ENCODE measurements at regions not wholly inside any gene's neighbourhood (a gene's known extent, or its start where the extent isn't known, plus 50 kb on each side); places are given as distances from the start of the nearest gene placed in this dataset.

DNA sequence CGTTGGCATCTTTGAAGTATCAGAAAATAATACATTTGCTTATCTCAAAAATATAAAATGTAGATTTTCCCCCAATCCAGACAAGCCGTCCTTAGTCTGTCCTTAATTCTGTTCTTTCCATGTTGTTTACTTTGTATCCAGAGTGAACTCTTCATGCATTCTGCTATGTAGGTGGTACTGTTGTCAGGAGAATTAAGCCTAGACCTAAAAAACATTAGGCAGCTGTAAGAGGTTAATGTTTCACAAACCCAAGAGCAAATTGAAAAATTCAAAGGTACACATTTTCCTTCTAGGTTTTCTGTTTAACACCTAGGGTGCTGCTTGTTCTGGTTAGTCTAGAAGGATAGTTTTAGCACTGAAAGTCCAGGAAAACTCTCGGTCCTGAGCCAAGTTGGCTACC is 426.4 kb downstream of the QKI start:
- Histone ChIP-seq H2AFZ (ENCODE audit: low read depth) (no peak overlapping the region), H4K20me1 (ENCODE audit: insufficient read depth) (no peaks in the 10 kb centered on the region), H3K79me2 (ENCODE audit: insufficient read depth, low read depth) (no peaks in the 10 kb centered on the region), H3K27ac (no peak overlapping the region), H3K9ac (no peak overlapping the region), H3K4me2 (no peak overlapping the region), H3K4me1 (ENCODE audit: low read depth, poor library complexity, severe bottlenecking) (no peaks in the 10 kb centered on the region), H3K36me3 (ENCODE audit: insufficient read depth) (no peaks in the 10 kb centered on the region), H3K4me3 (IDR thresholded peaks at IDR 0.05; ENCODE audit: insufficient read depth, low read depth, low read length) (no peak overlapping the region), H3K27me3 (ENCODE audit: insufficient read depth, low read depth) (no peaks in the 10 kb centered on the region)
- TF ChIP-seq, protein P1, sequence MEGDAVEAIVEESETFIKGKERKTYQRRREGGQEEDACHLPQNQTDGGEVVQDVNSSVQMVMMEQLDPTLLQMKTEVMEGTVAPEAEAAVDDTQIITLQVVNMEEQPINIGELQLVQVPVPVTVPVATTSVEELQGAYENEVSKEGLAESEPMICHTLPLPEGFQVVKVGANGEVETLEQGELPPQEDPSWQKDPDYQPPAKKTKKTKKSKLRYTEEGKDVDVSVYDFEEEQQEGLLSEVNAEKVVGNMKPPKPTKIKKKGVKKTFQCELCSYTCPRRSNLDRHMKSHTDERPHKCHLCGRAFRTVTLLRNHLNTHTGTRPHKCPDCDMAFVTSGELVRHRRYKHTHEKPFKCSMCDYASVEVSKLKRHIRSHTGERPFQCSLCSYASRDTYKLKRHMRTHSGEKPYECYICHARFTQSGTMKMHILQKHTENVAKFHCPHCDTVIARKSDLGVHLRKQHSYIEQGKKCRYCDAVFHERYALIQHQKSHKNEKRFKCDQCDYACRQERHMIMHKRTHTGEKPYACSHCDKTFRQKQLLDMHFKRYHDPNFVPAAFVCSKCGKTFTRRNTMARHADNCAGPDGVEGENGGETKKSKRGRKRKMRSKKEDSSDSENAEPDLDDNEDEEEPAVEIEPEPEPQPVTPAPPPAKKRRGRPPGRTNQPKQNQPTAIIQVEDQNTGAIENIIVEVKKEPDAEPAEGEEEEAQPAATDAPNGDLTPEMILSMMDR (conservative IDR thresholded peaks at IDR 0.05; ENCODE audit: low read depth, low read length): no peak

DNA sequence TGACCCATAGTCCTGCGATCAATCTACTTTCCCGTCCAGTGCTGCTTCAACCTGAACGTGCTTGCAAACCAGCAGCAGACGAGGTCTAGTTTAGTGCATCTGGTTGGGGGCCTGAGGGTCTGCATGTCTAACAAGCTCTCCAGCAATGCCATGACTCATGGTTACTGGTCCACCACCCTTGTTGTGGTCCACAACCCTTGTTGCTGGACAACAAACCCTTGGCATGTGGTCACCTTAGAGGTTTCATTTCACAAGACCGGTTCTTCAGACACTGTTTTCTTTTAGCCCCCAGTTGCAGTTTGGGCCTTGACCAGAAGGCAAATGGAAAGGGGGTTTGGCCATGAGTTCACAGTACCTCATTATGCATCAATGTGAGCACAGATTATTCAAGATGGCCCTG is 424.8 kb downstream of the QKI start:
- no peaks in the 10 kb centered on the region for H3K79me2 ChIP-seq (ENCODE audit: insufficient read depth, low read depth)
- no peak overlapping the region for H3K27ac ChIP-seq
- no peak overlapping the region for H3K4me3 ChIP-seq (IDR thresholded peaks at IDR 0.05; ENCODE audit: insufficient read depth, low read depth, low read length)
- no peaks in the 10 kb centered on the region for H3K36me3 ChIP-seq (ENCODE audit: insufficient read depth)
- H3K4me2 ChIP-seq: no peak overlapping the region
- H4K20me1 ChIP-seq (ENCODE audit: insufficient read depth): no peaks in the 10 kb centered on the region
- no peaks in the 10 kb centered on the region for H3K4me1 ChIP-seq (ENCODE audit: low read depth, poor library complexity, severe bottlenecking)
- H3K27me3 ChIP-seq (ENCODE audit: insufficient read depth, low read depth): no peaks in the 10 kb centered on the region
- TF ChIP-seq, protein P1 (conservative IDR thresholded peaks at IDR 0.05; ENCODE audit: low read depth, low read length): no peak
- no peak overlapping the region for H3K9ac ChIP-seq
- H2AFZ ChIP-seq (ENCODE audit: low read depth): no peak overlapping the region

DNA sequence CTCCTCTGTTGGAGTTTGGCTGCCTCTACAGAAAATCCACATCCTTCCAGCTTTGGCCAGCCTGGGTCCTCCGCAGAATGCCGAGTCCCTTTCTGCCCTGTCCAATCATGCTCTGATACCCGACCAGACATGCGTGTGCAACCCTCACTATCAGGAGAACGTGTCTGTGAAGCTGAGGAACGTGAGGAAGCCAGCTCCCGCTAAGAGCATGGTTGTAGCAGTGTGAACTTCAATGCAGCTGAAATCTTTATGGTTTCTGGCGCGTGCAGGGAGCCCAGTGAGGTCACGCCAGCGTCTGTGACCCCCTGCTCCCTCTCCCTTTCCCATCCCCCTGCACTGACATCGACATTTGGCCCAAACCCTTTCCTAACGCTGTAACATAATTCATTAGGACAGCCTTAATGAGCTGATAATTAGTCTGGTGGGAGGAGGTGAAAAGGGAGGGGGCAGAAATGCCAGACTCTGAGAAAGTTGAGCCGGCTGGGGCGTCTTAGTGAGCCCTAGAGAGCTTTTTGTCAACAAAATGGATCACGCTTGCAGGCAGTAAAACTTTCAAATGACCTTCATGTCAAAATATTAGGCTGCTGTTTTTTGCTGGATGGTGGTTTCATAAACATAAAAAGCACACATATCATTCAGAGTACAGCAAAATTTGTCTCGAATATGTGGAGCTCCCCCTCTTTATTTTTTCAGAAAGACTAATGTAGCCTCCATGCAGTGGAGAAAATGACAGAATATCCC is 423.3 kb downstream of the QKI start:
- Histone ChIP-seq H3K27ac (no peak overlapping the region), H3K36me3 (ENCODE audit: insufficient read depth) (no peaks in the 10 kb centered on the region), H3K27me3 (ENCODE audit: insufficient read depth, low read depth) (no peaks in the 10 kb centered on the region), H2AFZ (ENCODE audit: low read depth) (no peak overlapping the region), H3K79me2 (ENCODE audit: insufficient read depth, low read depth) (no peaks in the 10 kb centered on the region), H3K9ac (no peak overlapping the region), H4K20me1 (ENCODE audit: insufficient read depth) (no peaks in the 10 kb centered on the region), H3K4me2 (no peak overlapping the region), H3K4me1 (ENCODE audit: low read depth, poor library complexity, severe bottlenecking) (no peaks in the 10 kb centered on the region), H3K4me3 (IDR thresholded peaks at IDR 0.05; ENCODE audit: insufficient read depth, low read depth, low read length) (no peak overlapping the region)
- TF ChIP-seq, protein P1 (conservative IDR thresholded peaks at IDR 0.05; ENCODE audit: low read depth, low read length): no peak

DNA sequence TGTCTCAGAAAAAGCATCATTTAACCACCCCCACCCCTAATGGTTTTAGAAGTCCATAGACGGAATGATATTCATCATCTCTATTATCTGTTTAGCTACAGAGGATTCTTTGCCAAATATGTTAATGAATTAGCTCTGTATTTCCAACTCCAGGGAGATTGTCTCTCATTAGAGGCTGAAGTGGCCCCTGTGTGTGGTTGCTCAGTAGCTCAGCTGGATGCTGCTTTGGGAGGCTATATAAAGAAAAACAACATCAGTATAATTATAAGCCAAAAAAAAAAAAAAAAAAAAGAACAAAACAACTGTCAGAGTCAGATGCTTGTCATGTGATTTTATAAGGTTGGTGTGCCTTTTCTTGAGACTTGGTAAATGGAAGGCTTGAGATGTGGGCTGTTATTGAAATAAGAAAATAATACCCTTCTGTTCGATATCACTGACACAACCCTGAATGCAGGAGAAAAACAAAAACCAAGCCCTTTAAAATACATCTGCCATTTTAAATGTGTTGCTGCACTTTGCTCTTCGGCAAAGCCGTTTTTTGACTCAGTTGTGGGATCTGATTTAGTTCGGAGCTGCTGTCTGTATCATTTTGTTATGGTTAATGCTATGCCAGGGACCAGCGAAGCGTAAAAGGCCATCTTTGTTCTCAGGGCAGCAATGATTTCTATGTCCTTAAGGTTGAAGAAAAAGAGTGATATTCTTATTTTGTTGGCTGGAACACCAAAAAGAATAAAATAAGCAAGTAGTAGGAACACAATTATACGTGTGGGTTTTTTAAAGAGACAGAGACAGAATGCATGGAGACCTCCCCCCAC is 422.6 kb downstream of the QKI start:
- Histone ChIP-seq H2AFZ (ENCODE audit: low read depth) (no peak overlapping the region), H3K4me2 (no peak overlapping the region), H3K4me3 (IDR thresholded peaks at IDR 0.05; ENCODE audit: insufficient read depth, low read depth, low read length) (no peak overlapping the region), H3K9ac (no peak overlapping the region), H3K27me3 (ENCODE audit: insufficient read depth, low read depth) (no peaks in the 10 kb centered on the region), H3K4me1 (ENCODE audit: low read depth, poor library complexity, severe bottlenecking) (no peaks in the 10 kb centered on the region), H3K36me3 (ENCODE audit: insufficient read depth) (no peaks in the 10 kb centered on the region), H3K27ac (no peak overlapping the region), H4K20me1 (ENCODE audit: insufficient read depth) (no peaks in the 10 kb centered on the region), H3K79me2 (ENCODE audit: insufficient read depth, low read depth) (no peaks in the 10 kb centered on the region)
- TF ChIP-seq, protein P1 (conservative IDR thresholded peaks at IDR 0.05; ENCODE audit: low read depth, low read length): no peak
